NCI-H1092 (cell line): ENCODE measurements at regions not wholly inside any gene's neighbourhood (a gene's known extent, or its start where the extent isn't known, plus 50 kb on each side); places are given as distances from the start of the nearest gene placed in this dataset.
"Not testable (repeated sequence)": the region's sequence is repeated elsewhere in the genome, so short reads cannot be mapped to it uniquely, and the experiment has no call there.

Source experiments
- DNase-seq: peaks from one replicate; lab custom pipeline; 2025; lab: John Stamatoyannopoulos, UW

DNA sequence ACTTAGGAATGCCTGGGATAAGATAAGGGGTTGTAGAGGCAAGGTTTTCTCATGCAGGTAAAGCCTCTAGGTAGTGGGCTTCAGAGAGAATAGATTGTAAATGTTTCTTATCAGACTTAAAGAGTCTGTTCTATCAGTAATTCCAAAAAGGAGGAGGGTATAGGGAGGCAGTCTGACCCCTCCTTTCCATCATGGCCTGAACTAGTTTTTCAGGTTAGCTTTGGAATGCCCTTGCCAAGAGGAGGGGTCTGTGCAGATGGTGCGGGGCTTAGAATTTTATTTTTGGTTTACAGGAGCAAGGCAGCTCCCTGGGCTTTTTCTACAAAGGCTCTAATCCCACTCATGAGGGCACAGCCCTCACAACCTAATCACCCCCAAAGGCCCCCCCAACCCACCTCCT lies 135.0 kb downstream of the B3GNT2 start:
- no peak for DNase-seq

DNA sequence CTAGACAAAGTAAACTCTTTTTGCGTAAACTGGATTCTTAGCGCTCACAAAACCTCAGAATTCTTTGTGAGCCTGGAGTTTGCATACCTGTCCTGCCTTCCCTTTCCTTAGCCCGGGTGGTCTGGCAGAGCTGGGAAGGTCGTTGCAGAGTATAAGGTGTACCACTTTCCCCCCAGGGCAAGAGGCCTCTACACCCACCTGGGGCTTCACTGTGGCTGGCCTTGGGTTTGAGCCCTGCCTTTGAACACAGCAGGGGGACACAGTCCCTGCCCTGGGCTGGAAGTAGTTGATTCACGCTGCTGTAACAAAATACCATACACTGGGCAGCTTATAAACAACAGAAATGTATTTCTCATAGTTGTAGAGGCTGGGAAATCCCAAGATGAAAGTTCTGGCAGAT lies 133.9 kb downstream of the B3GNT2 start:
- DNase-seq, result no peak

DNA sequence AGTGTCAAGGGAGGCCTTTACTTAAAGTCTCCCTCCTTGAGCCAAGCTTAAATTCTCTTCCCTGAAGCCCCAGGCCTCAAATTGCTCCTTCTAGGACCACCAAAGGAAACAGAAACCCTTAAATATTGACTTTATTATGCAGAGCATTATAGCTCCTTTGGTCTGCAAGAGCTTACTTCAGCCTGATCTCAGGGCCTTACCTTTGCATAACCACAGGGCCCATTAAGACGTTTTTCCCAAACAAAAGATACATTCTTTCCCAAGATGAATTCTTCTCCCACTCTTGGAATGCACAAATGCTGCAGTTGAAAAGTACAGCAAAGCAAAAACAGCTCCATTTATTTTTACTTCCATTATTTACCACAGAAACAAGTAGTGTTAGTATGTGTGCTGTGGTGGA lies 130.8 kb downstream of the B3GNT2 start:
- DNase-seq, result no peak

DNA sequence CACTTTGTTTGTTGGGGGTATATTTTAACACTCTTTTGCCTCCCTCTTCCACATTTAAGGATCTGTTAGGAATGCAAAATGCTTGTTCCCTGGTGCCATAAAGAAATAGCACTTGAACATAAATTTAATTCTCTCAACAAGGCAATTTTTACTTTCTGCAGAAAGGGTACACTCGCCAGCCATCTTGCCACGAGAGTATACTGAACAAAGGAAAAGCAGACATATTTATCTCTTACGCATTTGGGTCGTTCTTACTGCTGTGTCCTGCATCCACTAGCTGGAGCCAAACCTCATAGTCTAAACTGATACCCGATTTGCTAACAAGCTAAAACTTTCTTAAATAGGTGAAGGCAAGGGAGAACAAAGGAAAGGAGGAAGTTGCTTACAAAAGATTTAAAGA lies 129.5 kb downstream of the B3GNT2 start:
- DNase-seq, result no peak

DNA sequence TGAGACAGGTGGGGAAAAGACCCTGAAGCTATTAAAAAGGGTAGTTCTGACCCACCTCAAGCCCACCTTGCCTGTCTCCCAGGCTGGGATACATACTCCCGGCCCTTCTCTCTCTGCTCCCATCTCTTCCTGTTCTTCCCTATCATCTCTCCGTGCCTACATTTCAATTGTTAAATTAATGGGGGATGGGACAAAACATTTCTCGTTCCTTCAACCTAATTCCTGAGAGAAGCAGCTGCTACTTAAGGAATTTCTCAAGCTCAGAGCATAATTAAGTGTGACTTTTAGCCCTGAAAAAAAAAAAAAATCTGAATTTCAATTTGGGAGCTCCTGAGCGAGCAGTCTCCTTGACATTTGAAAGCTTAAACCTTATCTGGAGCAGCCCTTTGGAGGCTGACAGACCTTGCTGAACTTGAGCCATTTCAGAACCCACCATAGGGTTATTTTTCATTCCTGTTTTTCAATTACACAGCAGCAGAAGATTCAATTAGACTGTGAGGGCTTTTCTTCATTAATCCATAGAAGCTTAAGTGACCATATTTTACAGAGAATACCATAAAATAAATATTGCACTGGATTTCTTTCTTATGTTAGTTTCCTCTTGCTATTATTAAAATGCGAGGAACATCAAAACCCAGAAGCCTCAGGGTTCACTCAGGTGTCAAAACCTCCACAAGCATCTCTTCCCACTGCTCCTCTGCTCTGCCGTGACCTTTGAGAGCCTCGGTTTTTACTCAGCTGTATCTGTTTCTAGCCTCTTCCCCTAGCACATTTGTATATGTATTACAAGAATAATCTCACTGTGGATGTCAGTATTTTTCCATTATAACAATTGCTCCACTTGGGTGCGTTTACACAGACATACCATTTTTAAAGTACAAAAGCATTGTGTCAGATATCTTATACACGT lies 125.7 kb downstream of the B3GNT2 start:
- DNase-seq, result no peak

DNA sequence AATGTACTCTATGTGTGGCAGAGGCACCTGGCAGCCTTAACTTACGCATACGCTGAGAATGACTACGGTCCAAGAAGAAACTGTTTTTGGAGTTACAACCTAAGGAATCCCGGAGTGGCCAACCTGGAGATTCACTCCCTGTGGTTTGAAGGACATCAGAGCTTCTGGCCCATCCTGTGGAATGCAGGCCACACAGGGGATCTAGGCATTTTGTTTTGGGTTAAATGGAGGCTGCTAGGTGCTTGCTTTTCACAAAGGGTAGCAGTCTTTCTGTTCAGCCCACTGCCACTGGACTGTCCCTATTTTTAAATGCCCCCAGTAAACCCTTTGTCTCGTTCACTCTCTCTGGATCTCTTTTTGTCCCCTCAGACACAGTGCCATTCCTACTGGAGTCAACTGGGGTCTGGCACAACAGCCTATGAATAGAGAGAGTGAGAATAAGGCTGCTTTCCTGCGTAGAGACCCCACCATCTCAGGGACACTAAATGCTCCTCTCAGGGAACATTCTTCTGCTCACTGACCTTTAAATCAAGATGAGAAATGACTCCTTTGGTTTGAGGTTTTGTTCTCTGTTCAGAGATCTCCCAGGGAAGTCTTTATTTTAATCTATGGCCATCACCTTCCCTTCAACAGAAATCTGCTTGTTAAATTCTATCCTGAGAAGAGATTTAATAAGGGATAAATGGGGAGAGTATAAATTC lies 124.9 kb downstream of the B3GNT2 start:
- DNase-seq, result no peak

DNA sequence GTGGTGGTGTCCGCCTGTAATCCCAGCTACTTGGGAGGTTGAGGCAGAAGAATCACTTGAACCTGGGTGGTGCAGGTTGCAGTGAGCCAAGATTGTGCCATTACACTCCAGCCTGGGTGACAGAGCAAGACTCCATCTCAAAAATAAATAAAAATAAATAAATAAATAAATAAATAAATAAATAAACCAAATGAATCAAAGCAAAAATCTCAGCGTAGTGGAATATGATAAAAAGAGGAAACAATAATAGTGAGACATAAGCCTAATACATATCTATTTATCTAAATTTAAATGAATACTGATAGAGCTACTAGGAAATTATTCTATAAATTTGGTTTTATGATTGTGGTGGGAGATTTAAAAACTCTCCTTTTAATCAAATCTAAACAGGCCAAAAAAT lies 124.2 kb downstream of the B3GNT2 start:
- not testable (repeated sequence) for DNase-seq

DNA sequence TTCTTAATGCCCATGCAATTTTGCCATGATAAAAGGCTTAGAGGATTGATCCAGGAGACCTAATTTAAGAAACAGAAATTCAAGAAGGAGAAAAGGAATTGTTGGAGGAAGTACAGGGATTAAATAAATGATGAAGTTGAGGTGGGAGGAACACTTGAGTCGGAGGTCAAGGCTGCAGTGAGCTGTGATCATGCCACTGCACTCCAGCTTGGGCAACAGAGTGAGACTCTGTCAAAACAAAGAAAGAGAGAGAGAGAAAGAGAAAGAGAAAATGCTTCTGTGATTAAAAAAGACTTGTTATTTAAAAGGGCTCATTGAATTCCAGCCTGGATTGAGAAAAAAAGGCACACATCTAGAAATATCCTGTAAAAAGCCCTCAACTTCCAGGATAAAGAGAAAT lies 123.2 kb downstream of the B3GNT2 start:
- no peak for DNase-seq

DNA sequence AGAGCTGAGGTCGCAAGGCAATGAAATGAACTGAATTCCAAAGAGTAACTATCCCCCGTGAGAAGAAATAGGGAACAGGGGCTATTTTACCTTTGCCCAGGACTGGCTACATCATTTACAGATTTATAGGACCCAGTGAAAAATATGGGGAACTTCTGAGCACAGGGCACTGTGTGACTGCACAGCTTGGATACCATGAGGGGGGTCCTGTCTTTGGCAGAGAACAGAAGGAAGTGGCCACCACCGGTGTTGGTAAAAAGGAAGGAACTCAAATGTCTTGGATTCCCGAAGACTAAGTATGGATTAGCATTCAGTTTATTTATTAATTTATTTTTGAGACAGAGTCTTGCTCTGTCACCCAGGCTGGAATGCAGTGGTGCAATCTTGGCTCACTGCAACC lies 119.6 kb downstream of the B3GNT2 start:
- no peak for DNase-seq

DNA sequence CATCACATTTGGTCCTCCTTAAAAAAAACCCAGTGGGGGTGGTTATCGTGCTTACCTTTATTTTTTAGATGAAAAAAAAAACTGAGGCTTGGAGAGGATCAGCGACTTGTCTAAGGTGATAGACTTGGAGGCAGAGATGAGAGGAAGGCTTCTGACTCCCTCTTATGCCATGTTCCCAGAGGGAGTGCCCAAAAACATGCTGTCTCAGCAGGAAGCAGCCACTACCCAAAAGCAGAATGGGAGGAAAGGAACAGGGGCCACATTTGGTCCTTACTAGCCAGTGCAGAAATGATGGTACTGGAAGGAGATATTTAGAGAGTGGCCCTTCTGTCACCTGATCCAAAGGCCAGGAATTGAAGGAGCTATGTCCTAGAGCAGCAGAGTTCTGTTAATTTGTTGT lies 118.4 kb downstream of the B3GNT2 start:
- no peak for DNase-seq

DNA sequence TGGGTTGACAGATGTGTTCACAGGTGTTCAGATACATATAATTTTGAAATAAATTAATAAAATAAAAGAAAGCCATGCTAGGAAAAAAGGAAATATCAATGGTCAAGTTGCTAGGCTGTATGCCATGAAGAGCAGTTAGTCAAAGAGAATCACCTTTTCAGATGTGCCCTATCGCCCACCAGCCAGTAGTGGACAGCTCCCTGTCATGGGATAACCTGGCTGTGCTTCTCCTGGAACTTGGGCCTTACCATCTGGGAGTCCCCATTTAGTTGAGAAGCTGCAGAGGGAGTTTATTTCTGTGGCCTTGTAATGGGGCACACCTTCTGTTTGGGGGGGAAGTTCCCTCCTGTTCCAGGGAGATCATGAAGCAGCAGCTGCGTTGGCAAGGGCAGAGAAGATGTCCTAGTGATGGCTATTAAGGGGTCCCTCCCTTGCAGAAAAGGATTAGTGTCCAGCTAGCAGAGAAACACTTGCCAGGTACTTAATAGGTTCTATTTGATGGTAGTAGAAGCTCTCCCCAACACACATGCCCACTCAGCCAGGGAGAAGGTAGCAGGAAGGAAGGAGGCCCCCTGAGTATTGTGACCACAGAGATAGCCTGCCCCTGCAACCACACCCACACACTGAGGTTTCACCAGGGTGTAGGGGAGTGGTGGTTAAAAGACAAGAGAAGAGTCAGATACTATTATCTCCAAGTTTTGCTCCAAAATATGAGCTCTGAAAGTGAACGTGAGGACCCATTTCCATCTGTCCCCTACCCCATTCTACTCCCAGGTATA lies 117.7 kb downstream of the B3GNT2 start:
- DNase-seq, result no peak

DNA sequence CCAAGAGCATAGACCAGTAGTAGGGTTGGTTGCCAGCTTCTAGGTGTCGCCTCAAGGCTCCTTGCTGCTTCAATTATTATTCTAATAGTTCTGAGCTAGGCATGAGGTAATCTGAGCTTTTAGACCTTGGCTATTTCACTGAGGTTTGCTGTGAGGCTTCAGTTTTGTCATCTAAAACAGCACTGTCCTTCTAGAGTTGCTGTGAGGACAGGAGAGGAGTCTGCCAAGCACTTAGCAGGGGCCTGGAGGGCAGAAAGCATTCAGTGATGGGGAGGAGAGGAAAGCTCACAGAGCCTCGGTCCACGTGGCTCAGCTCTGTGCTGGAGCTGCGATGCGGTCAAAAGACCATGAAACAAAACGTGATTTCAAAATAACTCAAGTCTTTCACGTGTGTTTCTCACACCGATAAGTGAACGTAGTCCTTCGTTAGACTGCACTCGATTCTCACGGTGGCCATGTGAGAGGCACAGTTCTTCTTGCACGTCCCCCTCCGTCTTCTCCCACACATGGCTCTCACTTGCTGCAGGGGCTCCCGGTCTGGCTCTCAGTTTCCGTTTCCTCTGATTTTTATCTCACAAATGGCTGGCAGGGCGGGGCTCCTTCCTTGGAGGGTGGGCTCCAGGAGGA lies 113.7 kb downstream of the B3GNT2 start:
- no peak for DNase-seq

DNA sequence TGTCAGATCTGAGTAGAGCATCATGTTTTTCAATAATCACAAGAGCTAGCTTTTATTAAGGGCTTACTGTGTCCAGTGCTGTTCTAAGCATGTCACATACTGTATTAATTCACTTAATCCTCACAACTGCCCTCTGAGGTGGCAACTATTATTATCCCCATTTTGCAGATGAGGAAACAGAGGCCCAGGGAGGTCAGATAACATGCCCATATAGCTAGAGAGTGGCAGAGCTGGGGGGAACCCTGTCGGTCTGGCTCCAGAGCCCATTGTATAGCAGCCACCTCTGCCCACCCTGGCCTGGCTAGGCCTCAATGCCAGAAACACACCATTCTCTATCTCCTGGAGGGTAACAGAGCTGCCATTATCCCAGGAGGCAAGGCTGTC lies 113.2 kb downstream of the B3GNT2 start:
- DNase-seq, result no peak

DNA sequence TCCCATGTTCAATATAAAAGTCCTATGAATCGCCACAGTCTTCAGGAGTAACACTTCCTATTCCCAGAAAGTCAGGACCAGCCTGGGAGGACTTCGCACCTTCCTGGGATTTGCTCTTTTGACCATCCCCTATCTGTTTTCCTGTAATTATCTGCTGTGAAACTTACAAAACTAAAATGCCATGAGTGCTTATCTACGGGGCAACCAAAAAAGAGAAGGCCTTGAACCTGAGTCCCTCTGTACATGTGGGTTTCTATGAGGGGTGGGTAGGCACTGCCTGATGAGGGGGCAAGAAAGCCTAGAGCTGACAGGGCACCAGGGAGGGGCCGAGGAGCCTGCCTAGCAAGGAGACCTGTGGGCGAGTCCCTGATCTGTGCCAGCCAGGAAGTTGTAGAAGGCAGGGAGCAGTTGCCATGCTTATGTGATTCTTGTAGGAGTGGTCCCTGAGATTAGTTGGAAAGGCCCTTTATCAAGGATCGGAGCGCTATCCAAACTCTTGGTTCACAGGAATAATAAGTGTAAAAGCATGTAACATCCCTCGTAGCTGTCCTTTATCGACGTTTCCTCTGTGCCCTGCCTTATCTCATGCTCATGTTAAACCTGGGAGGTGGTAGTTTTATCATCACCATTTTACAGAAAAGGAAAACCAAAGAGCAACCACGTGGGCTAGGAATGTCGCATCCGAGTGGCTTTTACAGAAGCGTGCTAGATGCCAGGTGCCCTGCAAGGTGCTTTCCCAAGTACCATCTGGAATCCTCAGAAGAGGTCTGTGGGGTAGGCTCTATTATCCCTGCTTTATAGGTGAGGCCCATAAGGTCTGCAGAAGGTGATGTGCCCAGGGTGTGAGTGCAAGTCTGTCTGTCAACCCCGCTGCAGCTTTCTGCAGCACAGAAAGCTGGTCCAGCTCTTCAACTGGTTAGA lies 111.8 kb downstream of the B3GNT2 start:
- DNase-seq, result no peak

DNA sequence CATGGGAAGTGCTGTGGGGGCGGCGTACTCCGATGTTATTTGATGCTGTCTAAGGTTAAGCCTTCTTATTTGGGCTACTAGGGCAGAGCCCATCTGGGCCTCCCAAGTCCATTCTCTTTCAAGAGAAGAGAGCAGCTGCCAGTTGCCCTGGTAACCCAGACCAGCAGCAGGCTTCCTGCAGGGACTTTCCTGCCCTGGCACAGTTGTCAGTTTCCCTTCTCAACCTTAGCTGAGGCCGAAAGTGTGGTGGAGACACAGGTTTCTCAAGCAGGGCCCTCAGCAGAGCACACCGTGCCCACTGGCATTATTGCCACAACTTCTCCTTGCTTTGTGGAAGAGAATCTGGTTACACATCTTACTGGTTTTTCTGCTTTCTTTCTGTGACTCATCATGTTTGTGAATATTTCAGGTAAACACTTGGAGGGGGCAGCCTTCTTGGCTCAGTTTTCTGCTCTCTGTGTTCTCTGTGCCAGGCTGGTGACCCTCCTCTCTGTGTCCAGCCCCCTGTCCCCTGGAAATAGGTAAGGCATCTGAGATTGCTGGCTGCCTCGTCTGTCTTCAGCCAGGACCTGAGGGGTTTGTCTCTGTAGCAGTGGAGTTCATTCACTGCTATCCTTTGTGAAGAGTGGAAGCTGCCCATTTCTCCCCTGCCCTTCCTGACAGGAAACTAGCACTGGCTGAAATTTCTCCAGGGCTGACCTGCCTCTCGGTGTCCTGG lies 111.0 kb downstream of the B3GNT2 start:
- DNase-seq, result peak; percentile 47

DNA sequence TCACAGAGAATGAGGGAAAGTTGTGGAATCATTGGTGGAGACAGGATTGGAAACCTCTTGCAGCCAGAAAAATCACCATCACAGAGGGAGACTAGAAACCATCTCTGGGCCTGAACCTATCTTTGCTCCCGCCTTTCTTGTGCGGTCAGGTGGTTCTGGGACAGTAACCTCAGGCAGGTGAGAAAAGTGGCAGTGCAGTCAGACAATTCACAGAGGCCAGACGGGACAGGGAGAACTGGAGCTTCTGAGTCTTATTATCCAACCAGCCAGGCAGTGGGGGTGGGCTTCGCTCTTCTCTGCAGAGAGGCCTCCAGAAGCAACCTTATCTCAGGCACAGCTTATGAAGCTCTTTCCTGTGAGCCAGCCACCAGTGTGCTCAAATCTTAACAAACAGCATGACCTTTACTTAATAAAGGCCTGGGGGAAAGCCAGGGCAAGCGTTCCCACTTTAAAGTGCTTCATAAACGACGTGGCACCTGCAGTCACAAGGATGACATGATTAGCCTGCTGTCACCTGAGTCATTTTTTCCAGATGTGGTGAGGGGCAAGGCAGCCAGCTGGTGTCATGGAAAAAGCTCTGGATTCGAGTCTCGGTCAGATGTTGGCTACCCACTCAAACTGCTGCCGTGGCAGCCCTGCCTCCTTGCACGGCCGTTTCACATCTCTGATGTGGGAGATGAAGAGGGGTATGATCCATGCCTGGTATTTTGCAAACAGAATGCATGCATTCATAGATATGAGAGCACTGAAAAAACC lies 109.7 kb downstream of the B3GNT2 start:
- DNase-seq, result no peak

DNA sequence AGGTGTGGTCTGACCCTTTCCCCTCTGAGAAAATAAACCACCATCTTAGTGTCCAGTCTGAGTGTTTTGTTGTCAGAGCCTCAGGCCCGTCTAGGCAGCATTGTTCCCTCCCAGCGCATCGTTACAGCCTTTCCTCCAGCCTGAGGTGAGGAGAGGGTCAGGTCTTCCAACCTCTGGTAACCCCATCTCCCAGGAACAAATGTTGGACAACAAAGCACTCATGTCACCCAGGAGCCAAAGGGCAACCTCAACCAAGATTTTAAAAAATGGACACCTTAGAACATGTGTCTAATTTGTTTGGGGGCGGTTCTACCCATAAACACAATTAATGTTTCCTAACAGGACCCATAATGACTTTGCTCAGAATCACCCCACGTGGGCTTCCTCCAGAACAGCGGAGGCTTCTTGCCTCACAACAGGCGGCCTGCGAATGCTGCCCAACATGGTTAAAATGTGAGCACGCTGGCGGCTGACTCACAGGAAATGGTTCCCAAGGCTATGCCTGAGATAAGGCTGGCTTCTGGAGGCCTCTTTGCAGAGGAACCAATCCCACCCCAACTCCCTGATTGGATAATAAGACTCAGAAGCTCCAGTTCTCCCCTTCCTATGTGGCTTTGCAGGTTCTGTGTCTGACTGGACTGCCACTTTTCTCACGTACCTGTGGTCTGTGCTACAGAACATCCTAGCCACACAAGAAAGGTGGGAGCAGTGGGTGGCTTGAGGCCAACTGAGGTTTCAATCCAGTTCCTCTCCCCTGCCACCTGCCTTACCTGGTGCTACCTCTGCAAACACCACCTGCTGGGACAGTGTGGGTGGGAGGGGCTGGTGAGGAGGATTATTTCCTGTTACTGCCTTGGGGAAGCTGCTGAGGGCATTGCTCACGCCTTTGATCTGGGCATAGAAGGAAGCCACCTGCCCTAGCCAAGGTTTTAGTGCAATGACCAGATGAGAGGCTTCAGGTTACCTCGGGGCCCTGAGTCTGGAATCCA lies 108.8 kb downstream of the B3GNT2 start:
- no peak for DNase-seq

DNA sequence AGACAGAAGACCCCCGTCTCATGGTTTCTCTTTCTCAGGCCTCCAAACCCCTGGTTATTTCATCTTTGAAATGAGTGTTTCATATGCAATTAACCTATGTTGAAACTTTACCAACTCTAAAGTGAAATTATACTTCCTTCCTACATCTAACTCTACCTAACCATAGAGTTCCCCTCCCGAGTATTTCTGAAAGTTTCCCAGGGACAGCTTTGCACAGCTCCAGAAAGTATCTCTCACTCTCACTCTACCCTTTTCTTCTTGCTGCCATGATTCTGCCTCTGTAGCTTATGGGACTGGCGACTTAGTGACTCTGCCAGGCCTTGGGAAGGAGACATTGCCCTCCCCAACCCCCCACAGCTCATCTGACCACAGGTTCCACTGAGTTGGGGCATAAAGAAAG lies 107.9 kb downstream of the B3GNT2 start:
- no peak for DNase-seq
